GM12878 (cell line): ENCODE measurements at regions not wholly inside any gene's neighbourhood (a gene's known extent, or its start where the extent isn't known, plus 50 kb on each side); places are given as distances from the start of the nearest gene placed in this dataset.

Experiments used
- ATAC-seq: fragments of 200-7000 bp; cut with Tn5 transposase; 3 replicates; pipeline ENCODE4 v1.9.1; 2020; ENCODE audit warnings: mild to moderate bottlenecking, moderate library complexity
- BruUV-seq: library from RNA; stranded (reverse); fragments of 400-500 nt; replicated peaks from 2 replicates; lab custom pipeline; 2021; lab: Mats Ljungman, UMichigan
- CTCF ChIA-PET: fragments of 300-600 bp; sonication (Branson Sonifier 250); formaldehyde crosslinking; extraction: SDS; loops from one replicate; lab custom pipeline; 2021; ENCODE audit warnings: inconsistent platforms; lab: Yijun Ruan, JAX
- POLR2A ChIA-PET: fragments of 350-600 bp; formaldehyde crosslinking; extraction: SDS; loops from one replicate; lab custom pipeline; 2021; ENCODE audit warnings: inconsistent platforms; lab: Charles Lee
- RAD21 ChIA-PET: fragments of 300-600 bp; sonication (Branson Sonifier 250); formaldehyde crosslinking; loops from one replicate; lab custom pipeline; 2023; ENCODE audit warnings: antibody characterized with exemption; ENCODE audit not compliant: unreplicated experiment; lab: Charles Lee
- SMC1A ChIA-PET: fragments of 300-600 bp; sonication (Branson Sonifier 250); formaldehyde crosslinking; loops from one replicate; lab custom pipeline; 2023; ENCODE audit not compliant: unreplicated experiment, uncharacterized antibody; lab: Charles Lee
- DNase-seq: peaks from one replicate; pipeline ENCODE4 v3.0.0-alpha.2; 2011; ENCODE audit warnings: low read depth, low spot score
- FAIRE-seq: peaks from 3 replicates; lab custom pipeline; 2011; peaks lifted over from hg19 to GRCh38; lab: Jason Lieb, UNC
- H2AFZ ChIP-seq: 2 replicates; pipeline ENCODE4 v1.6.0; 2011; ENCODE audit warnings: low read depth, low read length, control low read depth; ENCODE audit not compliant: control insufficient read depth
- H3K27ac ChIP-seq: 2 replicates; pipeline ENCODE4 v1.5.1; 2011; ENCODE audit warnings: control low read depth; ENCODE audit not compliant: control insufficient read depth, insufficient read depth
- H3K27me3 ChIP-seq, 2 experiments: replicated peaks in 1 of 2; 2 replicates each; pipeline versions ENCODE4 v1.6.0 to v1.6.1; 2011; ENCODE audit warnings: low read length in 1 of 2; ENCODE audit not compliant: control insufficient read depth in 2 of 2, insufficient read depth in 2 of 2
- H3K36me3 ChIP-seq, 2 experiments: 2 replicates each; pipeline ENCODE4 v1.5.1; 2011; ENCODE audit warnings: low read length in 1 of 2; ENCODE audit not compliant: control insufficient read depth in 2 of 2, insufficient read depth in 2 of 2
- H3K4me1 ChIP-seq: 2 replicates; pipeline ENCODE4 v1.6.1; 2011; ENCODE audit warnings: mild to moderate bottlenecking, low read length, moderate library complexity, mixed read lengths; ENCODE audit not compliant: control insufficient read depth, insufficient read depth
- H3K4me2 ChIP-seq: 2 replicates; pipeline ENCODE4 v1.6.0; 2011; ENCODE audit warnings: control low read depth; ENCODE audit not compliant: control insufficient read depth, insufficient read depth
- H3K4me3 ChIP-seq: fragments of 200-600 bp; sonication (generic); 2 replicates; pipeline ENCODE4 v1.5.1; 2016
- H3K79me2 ChIP-seq: 2 replicates; pipeline ENCODE4 v1.6.0; 2011; ENCODE audit warnings: low read length; ENCODE audit not compliant: control insufficient read depth, insufficient read depth
- H3K9ac ChIP-seq: 2 replicates; pipeline ENCODE4 v1.8.0; 2011; ENCODE audit warnings: low read length, control low read depth, mixed read lengths; ENCODE audit not compliant: control insufficient read depth, insufficient read depth
- H3K9me3 ChIP-seq: replicated peaks from 3 replicates; pipeline ENCODE4 v1.5.1; 2011; ENCODE audit warnings: mild to moderate bottlenecking, low read length; ENCODE audit not compliant: control insufficient read depth, insufficient read depth
- H4K20me1 ChIP-seq: 2 replicates; pipeline ENCODE4 v1.6.0; 2011; ENCODE audit not compliant: control insufficient read depth, insufficient read depth
- ASH2L ChIP-seq: fragments of 300-600, 200-600 bp; sonication (generic); IDR thresholded peaks from 2 replicates; pipeline ENCODE4 v1.6.1; 2017; ENCODE audit warnings: low read depth, mild to moderate bottlenecking, borderline replicate concordance
- CBFB ChIP-seq: IDR thresholded peaks from 2 replicates; pipeline ENCODE4 v1.6.1; 2016; ENCODE audit warnings: antibody characterized with exemption, low read depth
- HDAC6 ChIP-seq: fragments of 200-600 bp; sonication (generic); IDR thresholded peaks from one replicate; pipeline ENCODE4 v1.8.0; 2017; ENCODE audit warnings: antibody characterized with exemption; ENCODE audit not compliant: unreplicated experiment
- MYC ChIP-seq: IDR thresholded peaks from 2 replicates; pipeline ENCODE4 v1.6.1; 2011; ENCODE audit warnings: mild to moderate bottlenecking, low read length, moderate library complexity, inconsistent platforms; ENCODE audit not compliant: insufficient read depth, insufficient replicate concordance, insufficient read length, severe bottlenecking
- NR2C2 ChIP-seq: IDR thresholded peaks from 2 replicates; pipeline ENCODE4 v1.6.1; 2011; ENCODE audit warnings: borderline replicate concordance, low read depth; ENCODE audit not compliant: control insufficient read depth, insufficient read length
- POLR2AphosphoS2 ChIP-seq: IDR thresholded peaks from 2 replicates; pipeline ENCODE4 v1.6.1; 2011; ENCODE audit warnings: low read depth, mild to moderate bottlenecking, low read length, improper control_type of control experiment, moderate library complexity
- POLR2AphosphoS5 ChIP-seq: IDR thresholded peaks from 2 replicates; pipeline ENCODE4 v1.6.1; 2011; ENCODE audit warnings: mild to moderate bottlenecking, low read length, inconsistent platforms
- RAD51 ChIP-seq: fragments of 450-650 bp; IDR thresholded peaks from 2 replicates; pipeline ENCODE4 v1.6.1; 2016; ENCODE audit warnings: moderate library complexity, mild to moderate bottlenecking, inconsistent platforms
- TCF12 ChIP-seq: IDR thresholded peaks from 2 replicates; pipeline ENCODE4 v1.6.1; 2011; ENCODE audit warnings: low read depth, mild to moderate bottlenecking, low read length
- YY1 ChIP-seq: IDR thresholded peaks from 2 replicates; pipeline ENCODE4 v1.6.1; 2011; ENCODE audit warnings: low read depth, mild to moderate bottlenecking, low read length
- ZNF384 ChIP-seq: IDR thresholded peaks from 2 replicates; pipeline ENCODE4 v1.6.1; 2012; ENCODE audit warnings: low read depth, mild to moderate bottlenecking, low read length, improper control_type of control experiment, borderline replicate concordance
- ZSCAN29 ChIP-seq: fragments of 450-650 bp; IDR thresholded peaks from 2 replicates; pipeline ENCODE4 v1.6.1; 2017; ENCODE audit warnings: mild to moderate bottlenecking, moderate library complexity
- WGBS: methylation state at CpG from one replicate; pipeline ENCODE4 v1.1.6; 2016; ENCODE audit warnings: low lambda C conversion rate; ENCODE audit not compliant: insufficient replicate concordance, insufficient coverage; ENCODE audit errors: missing lambda C conversion rate; 5-methylcytosine and 5-hydroxymethylcytosine counted together
- in situ Hi-C: fragments of 300-500 bp; cut with MboI; formaldehyde crosslinking; loops from 9 replicates; pipeline ENCODE4 v1.14.3; 2018; ENCODE audit warnings: mixed read lengths
- intact Hi-C: fragments of 100-400 bp; cut with micrococcal nuclease; formaldehyde crosslinking; loops from one replicate; pipeline ENCODE4 v1.14.2; 2022; ENCODE audit not compliant: unreplicated experiment
- TF ChIP-seq, protein P1 (sequence below): fragments of 450-650 bp; IDR thresholded peaks from 2 replicates; pipeline ENCODE4 v1.6.1; 2016; ENCODE audit warnings: mild to moderate bottlenecking

DNA sequence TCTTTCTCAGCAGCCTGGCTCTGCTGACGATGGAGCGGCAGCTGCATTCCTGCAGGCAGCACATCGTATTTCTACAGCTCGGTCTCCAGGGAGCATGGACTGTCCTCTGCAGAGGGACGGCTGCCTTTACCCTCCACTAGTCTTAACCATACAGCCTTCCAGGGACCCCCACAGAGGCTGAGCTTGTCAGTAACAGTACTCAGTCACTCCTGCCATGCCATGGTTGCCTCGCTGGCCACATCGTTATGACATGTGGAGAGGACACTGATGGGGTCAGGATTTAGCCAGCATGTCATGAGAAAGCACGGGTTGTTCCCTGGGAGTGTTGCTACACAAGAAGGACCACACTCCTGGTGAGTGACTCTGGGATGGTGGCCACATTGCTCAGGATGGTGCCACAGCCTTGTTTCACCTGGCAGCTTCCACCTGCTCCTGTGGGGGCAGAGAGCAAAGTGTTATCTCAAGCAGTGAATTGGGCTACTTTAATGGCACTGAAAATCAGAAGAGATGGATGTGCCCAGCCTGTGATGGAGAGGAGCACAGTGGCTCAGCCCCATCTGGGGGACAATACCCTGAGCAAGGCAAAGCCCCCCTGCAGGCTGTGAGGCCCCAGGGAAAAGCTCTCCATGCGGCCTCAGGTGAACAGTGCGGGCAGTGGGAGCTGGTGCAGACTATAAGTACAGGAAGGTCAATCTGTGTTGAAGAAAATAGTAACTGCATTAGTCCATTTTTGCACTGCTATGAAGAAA lies 443.9 kb downstream of the TCERG1L start:
- ChIA-PET POLR2A (no interaction called here), RAD21 (no interaction called here), CTCF (no interaction called here), SMC1A (no interaction called here)
- Histone ChIP-seq H3K36me3 (no peaks in the 10 kb centered on the region), H3K27ac (no peak overlapping the region), H4K20me1 (no peaks in the 10 kb centered on the region), H3K9ac (no peak overlapping the region), H3K79me2 (no peaks in the 10 kb centered on the region), H2AFZ (no peak overlapping the region), H3K4me3 (no peak overlapping the region), H3K27me3 (no peaks in the 10 kb centered on the region), H3K9me3 (no peaks in the 10 kb centered on the region), H3K4me2 (no peak overlapping the region), H3K4me1 (no peaks in the 10 kb centered on the region)
- FAIRE-seq: no peak
- intact Hi-C loops (no loop called here), in situ Hi-C loops (no loop called here)
- 16% methylated on average over 10 of the region's 10 CpGs for WGBS
- no peak for TF ChIP-seq ZNF384
- TF ChIP-seq HDAC6: no peak
- no peak for TF ChIP-seq CBFB
- TF ChIP-seq, protein P1, sequence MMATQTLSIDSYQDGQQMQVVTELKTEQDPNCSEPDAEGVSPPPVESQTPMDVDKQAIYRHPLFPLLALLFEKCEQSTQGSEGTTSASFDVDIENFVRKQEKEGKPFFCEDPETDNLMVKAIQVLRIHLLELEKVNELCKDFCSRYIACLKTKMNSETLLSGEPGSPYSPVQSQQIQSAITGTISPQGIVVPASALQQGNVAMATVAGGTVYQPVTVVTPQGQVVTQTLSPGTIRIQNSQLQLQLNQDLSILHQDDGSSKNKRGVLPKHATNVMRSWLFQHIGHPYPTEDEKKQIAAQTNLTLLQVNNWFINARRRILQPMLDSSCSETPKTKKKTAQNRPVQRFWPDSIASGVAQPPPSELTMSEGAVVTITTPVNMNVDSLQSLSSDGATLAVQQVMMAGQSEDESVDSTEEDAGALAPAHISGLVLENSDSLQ: no peak
- ATAC-seq: no peak
- DNase-seq: no peak
- no TSS peak for BruUV-seq

DNA sequence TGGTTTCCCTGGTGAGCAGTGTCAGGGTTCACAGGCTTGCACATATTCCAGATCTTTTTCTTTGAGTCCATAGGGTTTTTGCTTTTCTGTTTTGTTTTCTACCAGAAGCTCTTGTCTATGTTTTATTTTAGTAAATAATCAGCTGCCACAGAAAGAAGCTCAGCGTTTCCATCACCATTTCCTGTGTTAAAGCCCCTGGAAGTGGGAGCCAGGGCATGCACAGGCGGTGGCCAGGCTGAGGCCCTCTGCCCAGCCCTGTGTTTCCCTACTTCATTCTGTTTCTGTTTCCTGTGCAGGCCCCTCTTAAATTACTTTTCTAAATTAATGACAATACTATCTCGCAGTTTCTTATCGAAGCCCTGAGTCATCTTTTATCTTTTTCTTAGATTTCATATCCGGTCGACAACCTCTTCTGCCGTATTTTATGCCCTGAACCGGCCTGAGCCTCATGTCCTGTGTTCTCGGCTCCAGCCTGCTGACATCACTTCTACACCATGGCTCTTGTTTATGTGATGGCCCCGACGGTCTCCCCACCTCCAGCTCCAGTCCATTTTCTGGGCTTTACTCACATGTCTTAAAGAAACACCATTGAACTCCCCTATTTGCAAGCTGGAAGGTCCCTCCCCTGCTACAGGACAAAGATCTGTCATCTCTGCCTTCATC lies 442.2 kb downstream of the TCERG1L start:
- SMC1A ChIA-PET: interaction anchor here (0.7 kb wide), 1 partner anchor 498 kb away, joined by 3 read pairs; no protein-coding TSS in a partner anchor
- BruUV-seq: no TSS peak

More for the DNA sequence above, 442.2 kb downstream of the TCERG1L start:
- RAD21 ChIA-PET: no interaction called here
- no peak for ATAC-seq
- no peaks in the 10 kb centered on the region for H3K27me3 ChIP-seq
- H3K4me2 ChIP-seq: no peak overlapping the region
- no peaks in the 10 kb centered on the region for H3K79me2 ChIP-seq
- no peak overlapping the region for H3K4me3 ChIP-seq
- CTCF ChIA-PET: no interaction called here
- intact Hi-C loops (no loop called here), in situ Hi-C loops (no loop called here)
- H3K36me3 ChIP-seq: no peaks in the 10 kb centered on the region
- no peak for DNase-seq
- no peaks in the 10 kb centered on the region for H4K20me1 ChIP-seq
- H2AFZ ChIP-seq: no peak overlapping the region
- TF ChIP-seq POLR2AphosphoS5 (no peak), YY1 (no peak), MYC (no peak), ZSCAN29 (no peak), POLR2AphosphoS2 (no peak), ASH2L (no peak), TCF12 (no peak), RAD51 (no peak), NR2C2 (no peak)
- no peak for FAIRE-seq
- POLR2A ChIA-PET: no interaction called here
- H3K27ac ChIP-seq: no peak overlapping the region
- WGBS: 20% methylated on average over 11 of the region's 11 CpGs
- H3K9me3 ChIP-seq: no peaks in the 10 kb centered on the region
- no peaks in the 10 kb centered on the region for H3K4me1 ChIP-seq
- no peak overlapping the region for H3K9ac ChIP-seq
